HG02642 (cell line): ENCODE measurements at regions not wholly inside any gene's neighbourhood (a gene's known extent, or its start where the extent isn't known, plus 50 kb on each side); places are given as distances from the start of the nearest gene placed in this dataset.
"Not testable (repeated sequence)": the region's sequence is repeated elsewhere in the genome, so short reads cannot be mapped to it uniquely, and the experiment has no call there.

Source experiments
- ATAC-seq: cut with Tn5 transposase; IDR thresholded peaks from one replicate; pipeline ENCODE4 v1.9.1; 2021; ENCODE audit warnings: mild to moderate bottlenecking; ENCODE audit not compliant: unreplicated experiment, poor library complexity

GRCh38 chr11:71182791-71183677 lies 69.3 kb downstream of the SHANK2 start:
- ATAC-seq = no peak

DNA sequence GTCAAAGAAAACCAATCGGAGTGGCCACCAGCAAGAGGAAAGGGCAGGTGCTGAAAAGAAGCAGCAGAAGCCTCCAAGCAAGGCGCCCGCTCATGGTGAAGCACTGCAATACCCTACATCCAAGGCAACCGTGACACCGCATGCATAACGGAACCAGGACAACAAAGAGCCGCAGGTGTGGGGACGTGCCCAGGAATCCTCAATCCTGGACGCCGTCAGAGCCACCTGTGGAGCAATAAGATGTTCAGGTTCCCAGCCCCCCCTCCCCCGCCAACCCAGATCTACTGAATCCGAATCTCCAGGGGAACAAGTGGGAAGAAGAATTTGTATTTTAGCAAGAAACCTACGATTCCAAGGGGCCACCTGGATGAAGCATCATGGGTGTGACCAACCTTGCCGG lies 70.8 kb downstream of the SHANK2 start:
- no peak for ATAC-seq

- ATAC-seq = no peak
Measured at GRCh38 chr11:71180694-71181470, 71.5 kb downstream of the SHANK2 start.

GRCh38 chr11:71179877-71180605 lies 72.3 kb downstream of the SHANK2 start:
- ATAC-seq = no peak

DNA sequence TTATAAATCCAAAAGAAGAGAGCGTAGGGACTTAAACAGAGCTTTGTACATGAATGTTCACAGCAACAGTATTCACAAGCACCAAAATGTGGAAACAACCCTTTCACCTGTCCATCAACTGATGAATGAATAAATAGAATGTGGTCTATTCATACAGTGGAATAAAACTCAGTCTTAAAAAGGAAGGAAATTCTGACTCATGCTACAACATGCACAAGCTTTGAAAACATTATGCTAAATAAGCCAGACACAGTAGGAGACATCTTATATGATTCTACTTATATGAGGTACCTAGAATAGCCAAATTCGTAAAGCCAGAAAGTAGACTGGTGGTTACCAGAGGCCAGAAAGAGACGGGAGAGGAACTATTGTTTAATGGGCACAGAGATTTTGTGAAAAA lies 74.3 kb downstream of the SHANK2 start:
- ATAC-seq = no peak

GRCh38 chr11:71176812-71177211 lies 75.6 kb downstream of the SHANK2 start:
- no peak for ATAC-seq

DNA sequence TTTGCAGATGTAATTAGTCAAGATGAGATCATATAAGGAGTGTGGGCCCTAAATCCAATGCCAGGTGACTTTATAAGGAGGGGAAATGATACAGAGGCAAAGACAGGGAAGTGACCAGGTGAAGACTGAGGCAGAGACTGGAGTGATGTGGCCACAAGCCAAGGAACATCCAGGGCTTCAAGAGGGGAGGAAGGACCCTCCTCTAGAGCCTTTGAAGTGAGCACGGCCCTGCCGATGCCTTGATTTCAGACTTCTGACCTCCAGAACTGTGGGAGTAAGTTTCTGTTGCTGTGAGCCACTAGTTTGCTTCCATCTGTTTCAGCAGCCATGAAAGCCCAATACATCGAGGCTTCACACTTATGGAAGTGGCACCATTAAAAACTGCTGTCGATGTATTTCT lies 78.7 kb downstream of the SHANK2 start:
- no peak for ATAC-seq

DNA sequence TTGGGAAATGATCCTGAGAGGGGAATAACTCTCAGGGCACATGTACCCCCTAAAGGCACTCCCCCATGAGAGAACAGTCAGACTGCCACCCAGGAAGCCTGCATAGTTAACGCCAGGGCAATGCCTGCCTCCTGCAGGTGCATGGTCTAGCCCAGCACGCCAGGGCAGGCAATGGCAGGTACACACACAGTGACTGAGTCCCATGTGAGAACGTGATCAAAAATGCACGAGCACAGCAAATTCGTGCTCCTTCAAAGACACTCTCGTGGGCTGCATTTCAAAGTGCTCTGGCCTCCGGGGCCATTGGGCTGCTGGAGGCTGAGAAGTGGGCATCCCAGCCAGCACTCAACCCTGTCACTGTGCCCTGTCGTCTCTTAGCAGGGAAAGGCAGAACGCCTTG lies 79.7 kb downstream of the SHANK2 start:
- no peak for ATAC-seq

DNA sequence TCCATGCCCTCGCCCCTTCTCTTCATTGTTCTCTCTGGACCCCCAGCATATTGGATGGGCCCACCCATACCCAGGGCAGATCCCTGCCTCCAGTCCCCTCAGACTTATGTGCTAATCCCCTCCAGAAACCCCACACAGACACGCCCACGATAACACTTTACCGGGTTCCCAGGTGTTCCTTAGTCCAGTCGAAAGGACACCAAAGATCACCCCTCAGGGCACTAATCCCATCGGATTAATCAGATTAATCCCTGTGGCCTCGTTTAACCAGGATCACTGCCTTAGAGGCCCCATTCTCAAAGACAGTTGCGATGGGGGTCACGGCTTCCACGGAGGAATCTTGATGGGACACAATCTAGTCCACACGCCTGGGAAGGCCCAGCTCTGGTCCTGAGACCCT lies 80.8 kb downstream of the SHANK2 start:
- ATAC-seq = no peak

DNA sequence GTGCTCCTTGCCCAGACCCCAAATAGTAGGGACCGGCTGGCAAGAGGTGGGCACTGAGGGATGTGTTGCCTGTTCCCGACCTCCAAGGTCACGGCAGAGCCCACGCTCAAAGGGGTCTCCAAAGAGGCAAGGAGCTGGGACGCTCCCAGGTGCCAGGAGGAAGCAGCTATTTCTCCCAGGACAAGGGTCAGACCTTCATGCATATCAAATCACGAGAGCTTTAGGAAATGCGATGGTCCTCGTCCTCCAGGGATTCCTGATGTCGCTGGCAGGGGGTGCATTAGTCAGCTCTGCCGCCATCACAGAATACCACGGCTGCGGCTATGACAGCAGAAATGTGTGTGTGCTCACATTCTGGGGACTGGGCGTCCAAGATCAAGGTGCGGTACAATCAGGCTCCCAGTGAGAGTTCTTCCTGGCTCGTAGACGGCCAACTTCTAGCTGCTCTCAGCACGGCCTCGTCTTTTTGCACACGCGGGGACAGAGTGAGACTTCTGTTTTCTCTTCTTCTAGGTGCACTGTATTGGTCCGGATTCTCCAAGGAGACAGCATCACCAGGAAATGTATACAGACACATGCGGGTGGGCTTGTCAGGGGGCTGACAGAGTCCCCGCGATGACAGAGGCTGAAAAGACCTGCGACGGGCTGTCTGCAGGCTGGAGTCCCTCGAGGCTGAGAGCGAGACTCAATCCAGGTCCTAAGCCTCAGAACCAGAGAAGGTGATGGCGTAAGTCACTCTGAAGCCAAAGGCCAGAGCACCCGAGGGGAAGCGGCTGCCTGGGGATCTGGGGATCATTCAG lies 81.6 kb downstream of the SHANK2 start:
- ATAC-seq = no peak

DNA sequence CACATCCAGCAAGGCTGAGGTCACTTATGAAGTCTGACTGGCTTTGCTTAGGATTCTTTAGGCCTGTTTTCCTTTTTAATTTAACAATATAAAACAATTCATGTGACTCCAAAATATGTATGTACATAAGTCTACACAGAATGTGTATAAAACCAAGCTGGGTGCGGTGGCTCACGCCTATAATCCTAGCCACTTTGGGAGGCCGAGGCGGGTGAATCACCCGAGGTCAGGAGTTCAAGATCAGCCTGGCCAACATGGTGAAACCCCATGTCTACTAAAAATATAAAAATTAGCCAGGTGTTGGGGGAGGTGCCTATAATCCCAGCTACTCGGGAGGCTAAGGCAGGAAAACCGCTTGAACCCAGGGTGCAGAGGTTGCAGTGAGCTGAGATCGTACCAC lies 83.1 kb downstream of the SHANK2 start:
- ATAC-seq = no peak

- not testable (repeated sequence) for ATAC-seq
Measured at GRCh38 chr11:71167814-71168213, 84.6 kb downstream of the SHANK2 start.

DNA sequence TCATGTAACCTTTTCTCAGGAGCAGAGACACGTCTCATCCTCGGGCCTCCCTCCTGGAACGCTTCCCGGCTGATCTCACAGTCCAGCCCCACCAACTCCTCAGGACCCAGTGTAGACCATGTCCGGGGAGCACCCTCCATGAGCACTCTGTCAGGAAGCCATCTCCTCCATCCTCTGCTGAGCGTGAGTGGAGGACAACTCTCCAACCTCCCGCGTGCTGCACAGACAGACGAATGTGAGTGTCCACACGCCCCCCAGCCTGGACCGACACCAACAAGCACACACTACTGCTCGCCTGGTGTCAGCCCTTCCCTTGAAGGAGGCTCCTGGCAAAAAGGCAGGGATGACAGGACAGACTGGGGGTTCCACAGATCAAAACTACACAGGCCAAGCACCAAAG lies 86.6 kb downstream of the SHANK2 start:
- ATAC-seq = no peak

- ATAC-seq = no peak
Measured at GRCh38 chr11:71164621-71165020, 87.8 kb downstream of the SHANK2 start.

GRCh38 chr11:71164186-71164585 lies 88.2 kb downstream of the SHANK2 start:
- no peak for ATAC-seq

GRCh38 chr11:71163371-71163770 lies 89.0 kb downstream of the SHANK2 start:
- ATAC-seq = no peak

GRCh38 chr11:71158936-71159335 lies 93.4 kb downstream of the SHANK2 start:
- ATAC-seq = no peak

DNA sequence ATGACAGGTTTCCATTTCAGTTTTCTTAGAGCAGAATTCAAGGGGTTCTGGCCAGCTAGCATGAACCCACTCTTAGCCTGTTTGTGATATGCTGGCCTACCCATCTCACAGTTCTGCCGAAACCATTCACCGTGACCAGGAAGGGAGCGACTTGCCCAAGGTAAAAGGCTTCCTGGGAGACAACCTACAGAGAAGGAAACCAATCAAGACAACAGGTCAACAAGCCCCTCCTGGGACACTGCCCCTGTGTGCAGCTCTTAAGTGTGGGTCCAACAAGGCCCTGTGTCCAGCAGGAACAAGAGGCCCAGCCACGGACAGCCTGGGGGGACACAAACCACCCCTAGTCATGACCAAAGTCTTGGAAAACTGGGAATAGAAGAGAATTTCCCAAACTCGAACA lies 94.7 kb downstream of the SHANK2 start:
- ATAC-seq = not testable (repeated sequence)

DNA sequence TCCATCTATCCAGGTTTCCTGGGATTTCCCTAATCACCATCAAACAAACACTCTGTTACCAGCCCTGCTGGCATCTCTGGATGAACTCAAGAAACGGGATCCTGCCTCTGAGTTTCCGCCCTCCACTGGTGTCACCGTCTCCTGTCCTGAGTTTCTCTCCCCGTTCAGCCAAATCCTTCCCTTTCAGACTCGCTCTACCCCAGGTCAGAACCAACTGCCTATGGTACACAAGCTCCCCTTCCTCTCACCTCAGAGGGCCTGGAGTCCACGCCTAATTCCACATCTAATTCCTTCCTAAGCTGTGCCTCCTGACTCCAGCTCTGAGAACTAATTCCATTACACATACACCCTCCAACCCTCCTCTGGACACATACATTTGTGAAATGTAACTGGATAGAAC lies 96.1 kb downstream of the SHANK2 start:
- ATAC-seq = no peak

DNA sequence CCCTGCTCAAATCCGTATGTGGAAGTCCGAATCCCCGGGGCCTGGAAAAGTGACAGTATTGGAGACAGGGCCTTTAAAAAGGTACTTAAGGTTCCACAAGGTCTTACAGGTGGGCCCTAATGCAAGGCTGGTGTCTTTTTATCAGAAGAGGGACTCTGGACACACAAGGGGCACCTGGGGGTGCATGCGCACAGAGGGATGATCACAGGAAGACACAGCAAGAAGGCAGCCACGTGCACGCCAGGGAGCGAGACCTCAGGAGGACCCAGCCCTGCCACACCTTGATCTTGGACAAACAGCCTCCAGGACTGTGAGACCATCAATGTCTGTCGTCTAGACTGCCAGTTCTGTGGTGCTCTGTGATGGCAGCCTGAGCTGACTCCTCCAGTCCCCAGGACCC lies 96.5 kb downstream of the SHANK2 start:
- ATAC-seq = no peak
